ENCODE measurements at regions not wholly inside any gene's neighbourhood (a gene's known extent, or its start where the extent isn't known, plus 50 kb on each side); places are given as distances from the start of the nearest gene placed in this dataset.

- no peak for TF ChIP-seq ESRRG (CRISPR knock-in tag; IDR thresholded peaks at IDR 0.05)
- TF ChIP-seq RARB (CRISPR knock-in tag; IDR thresholded peaks at IDR 0.05), result no peak
- TF ChIP-seq ISL1 (CRISPR knock-in tag; IDR thresholded peaks at IDR 0.05), result no peak
- TF ChIP-seq ARNTL (CRISPR knock-in tag; IDR thresholded peaks at IDR 0.05; ENCODE audit: borderline replicate concordance, low read depth), result no peak
- no peak for TF ChIP-seq OSR1 (CRISPR knock-in tag; IDR thresholded peaks at IDR 0.05)
- TF ChIP-seq ZNF565 (CRISPR knock-in tag; conservative IDR thresholded peaks at IDR 0.05; ENCODE audit: low read depth), result no peak
- no peak for TF ChIP-seq BACH2 (CRISPR knock-in tag; IDR thresholded peaks at IDR 0.05; ENCODE audit: borderline replicate concordance)
- TF ChIP-seq CREB5 (CRISPR knock-in tag; IDR thresholded peaks at IDR 0.05; ENCODE audit: low read depth), result no peak
- TF ChIP-seq POU6F1 (CRISPR knock-in tag; IDR thresholded peaks at IDR 0.05; ENCODE audit: borderline replicate concordance, low read depth), result no peak
- no peak for TF ChIP-seq ZNF70 (CRISPR knock-in tag; IDR thresholded peaks at IDR 0.05)
- no peak for TF ChIP-seq ZFP30 (CRISPR knock-in tag; IDR thresholded peaks at IDR 0.05)
- no peak for ATAC-seq
Observed at GRCh38 chr4:58653251-58653650, 1543.1 kb upstream of the IGFBP7 start.

GRCh38 chr4:58649226-58649625, 1539.0 kb upstream of the IGFBP7 start:
- ATAC-seq, result no peak
- TF ChIP-seq OSR1 (CRISPR knock-in tag; IDR thresholded peaks at IDR 0.05) (no peak), CSDC2 (CRISPR knock-in tag; IDR thresholded peaks at IDR 0.05) (no peak), GLIS3 (CRISPR knock-in tag; IDR thresholded peaks at IDR 0.05) (no peak), TOX (CRISPR knock-in tag; IDR thresholded peaks at IDR 0.05; ENCODE audit: borderline replicate concordance) (no peak), PPARA (CRISPR knock-in tag; IDR thresholded peaks at IDR 0.05; ENCODE audit: borderline replicate concordance) (no peak), ARNTL (CRISPR knock-in tag; IDR thresholded peaks at IDR 0.05; ENCODE audit: borderline replicate concordance, low read depth) (no peak), ZNF565 (CRISPR knock-in tag; conservative IDR thresholded peaks at IDR 0.05; ENCODE audit: low read depth) (no peak)

- TF ChIP-seq RARB (CRISPR knock-in tag; IDR thresholded peaks at IDR 0.05) (no peak), ZNF565 (CRISPR knock-in tag; conservative IDR thresholded peaks at IDR 0.05; ENCODE audit: low read depth) (no peak), ESRRG (CRISPR knock-in tag; IDR thresholded peaks at IDR 0.05) (no peak), PPARA (CRISPR knock-in tag; IDR thresholded peaks at IDR 0.05; ENCODE audit: borderline replicate concordance) (no peak), BACH2 (CRISPR knock-in tag; IDR thresholded peaks at IDR 0.05; ENCODE audit: borderline replicate concordance) (no peak), CSRNP3 (CRISPR knock-in tag; IDR thresholded peaks at IDR 0.05) (no peak), ZFP3 (CRISPR knock-in tag; IDR thresholded peaks at IDR 0.05) (no peak), ZC3H10 (CRISPR knock-in tag; IDR thresholded peaks at IDR 0.05) (no peak)
- no peak for ATAC-seq
Observed at GRCh38 chr4:58646126-58646525, 1535.9 kb upstream of the IGFBP7 start.

- ATAC-seq, result no peak
- no peak for TF ChIP-seq TCF4 (CRISPR knock-in tag; IDR thresholded peaks at IDR 0.05; ENCODE audit: borderline replicate concordance)
- no peak for TF ChIP-seq BACH2 (CRISPR knock-in tag; IDR thresholded peaks at IDR 0.05; ENCODE audit: borderline replicate concordance)
- TF ChIP-seq CREB5 (CRISPR knock-in tag; IDR thresholded peaks at IDR 0.05; ENCODE audit: low read depth), result no peak
- TF ChIP-seq CSDC2 (CRISPR knock-in tag; IDR thresholded peaks at IDR 0.05), result no peak
- TF ChIP-seq ZC3H10 (CRISPR knock-in tag; IDR thresholded peaks at IDR 0.05), result no peak
- no peak for TF ChIP-seq PPARA (CRISPR knock-in tag; IDR thresholded peaks at IDR 0.05; ENCODE audit: borderline replicate concordance)
- no peak for TF ChIP-seq RARB (CRISPR knock-in tag; IDR thresholded peaks at IDR 0.05)
- TF ChIP-seq ZFP30 (CRISPR knock-in tag; IDR thresholded peaks at IDR 0.05), result no peak
- no peak for TF ChIP-seq ISL1 (CRISPR knock-in tag; IDR thresholded peaks at IDR 0.05)
- TF ChIP-seq ESRRG (CRISPR knock-in tag; IDR thresholded peaks at IDR 0.05), result no peak
- no peak for TF ChIP-seq TOX (CRISPR knock-in tag; IDR thresholded peaks at IDR 0.05; ENCODE audit: borderline replicate concordance)
- no peak for TF ChIP-seq PATZ1 (CRISPR knock-in tag; IDR thresholded peaks at IDR 0.05; ENCODE audit: borderline replicate concordance)
- TF ChIP-seq ZNF8 (CRISPR knock-in tag; IDR thresholded peaks at IDR 0.05), result no peak
- TF ChIP-seq SNAI2 (CRISPR knock-in tag; IDR thresholded peaks at IDR 0.05), result no peak
- TF ChIP-seq OSR1 (CRISPR knock-in tag; IDR thresholded peaks at IDR 0.05), result no peak
- no peak for TF ChIP-seq ZFP3 (CRISPR knock-in tag; IDR thresholded peaks at IDR 0.05)
- TF ChIP-seq GLIS3 (CRISPR knock-in tag; IDR thresholded peaks at IDR 0.05), result no peak
- TF ChIP-seq TSHZ2 (CRISPR knock-in tag; IDR thresholded peaks at IDR 0.05), result no peak
Observed at GRCh38 chr4:58644549-58644948, 1534.4 kb upstream of the IGFBP7 start.

Data from SK-N-SH treated with all-trans-retinoic acid at 6 μM for 48 hours (cell line).